Natural killer cell treated with Interleukin-12 subunit alpha and Interleukin-12 subunit beta and Interleukin-15 and Interleukin-18, amount 100 ng/mL, for 72 hours (primary cell): ENCODE measurements at regions not wholly inside any gene's neighbourhood (a gene's known extent, or its start where the extent isn't known, plus 50 kb on each side); places are given as distances from the start of the nearest gene placed in this dataset.
"Not testable (repeated sequence)": the region's sequence is repeated elsewhere in the genome, so short reads cannot be mapped to it uniquely, and the experiment has no call there.

ENCODE experiments used
- ATAC-seq, 2 donors: fragments of 150-1000 bp; cut with Tn5 transposase in 1 of 2; sonication (Bioruptor Pico), chemical (Tn5 transposase) in 1 of 2; 2 replicates each; pipeline ENCODE4 v1.10.0; 2021
- DNase-seq: peaks from one replicate; pipeline ENCODE4 v3.0.0; 2022; ENCODE audit warnings: low spot score
- H3K27ac Mint-ChIP-seq, 2 donors: 1 replicate in 1 of 2; 2 replicates in 1 of 2; pipeline ENCODE4 v1.8.0; 2022; ENCODE audit warnings: mixed read lengths in 2 of 2, mild to moderate bottlenecking in 1 of 2, moderate library complexity in 1 of 2
- H3K27me3 Mint-ChIP-seq, 2 donors: 1 replicate in 1 of 2; 2 replicates in 1 of 2; pipeline ENCODE4 v1.8.0; 2022; ENCODE audit warnings: mixed read lengths in 2 of 2
- H3K36me3 Mint-ChIP-seq: one replicate; pipeline ENCODE4 v1.8.0; 2022; ENCODE audit warnings: mixed read lengths
- H3K4me1 Mint-ChIP-seq, 2 donors: 1 replicate in 1 of 2; 2 replicates in 1 of 2; pipeline ENCODE4 v1.8.0; 2022; ENCODE audit warnings: low read depth in 2 of 2, mixed read lengths in 2 of 2, mild to moderate bottlenecking in 1 of 2
- H3K4me3 Mint-ChIP-seq: one replicate; pipeline ENCODE4 v1.8.0; 2022; ENCODE audit warnings: mixed read lengths
- H3K9me3 Mint-ChIP-seq: 2 replicates; pipeline ENCODE4 v1.8.0; 2022; ENCODE audit warnings: mixed read lengths

- Mint-ChIP-seq H3K4me1 (no peaks in the 10 kb centered on the region), H3K9me3 (no peaks in the 10 kb centered on the region), H3K4me3 (no peak overlapping the region), H3K27ac (no peak overlapping the region), H3K36me3 (no peaks in the 10 kb centered on the region), H3K27me3 (peaks cover 0 to 9% of the 10 kb centered on the region in 2 donors)
- DNase-seq, result no peak
- no peak for ATAC-seq
These were observed 480.5 kb downstream of the TRIB2 start for GRCh38 chr2:13197248-13197647.

GRCh38 chr2:13201924-13202323 lies 485.2 kb downstream of the TRIB2 start:
- Mint-ChIP-seq H3K27ac (no peak overlapping the region), H3K9me3 (no peaks in the 10 kb centered on the region), H3K4me1 (no peaks in the 10 kb centered on the region), H3K27me3 (peaks cover 0 to 9% of the 10 kb centered on the region in 2 donors), H3K4me3 (no peak overlapping the region), H3K36me3 (no peaks in the 10 kb centered on the region)
- DNase-seq (no peak), ATAC-seq (no peak)

- Mint-ChIP-seq H3K4me1 (no peaks in the 10 kb centered on the region), H3K4me3 (no peak overlapping the region), H3K27ac (no peak overlapping the region), H3K27me3 (no peaks in the 10 kb centered on the region), H3K9me3 (no peaks in the 10 kb centered on the region), H3K36me3 (no peaks in the 10 kb centered on the region)
- DNase-seq, result no peak
- no peak for ATAC-seq
These were observed 495.4 kb downstream of the TRIB2 start for GRCh38 chr2:13212115-13212514.

- no peak overlapping the region for H3K27ac Mint-ChIP-seq
- peaks cover 0 to 9% of the 10 kb centered on the region in 2 donors for H3K27me3 Mint-ChIP-seq
- no peaks in the 10 kb centered on the region for H3K4me1 Mint-ChIP-seq
- H3K9me3 Mint-ChIP-seq, result no peaks in the 10 kb centered on the region
- no peaks in the 10 kb centered on the region for H3K36me3 Mint-ChIP-seq
- no peak overlapping the region for H3K4me3 Mint-ChIP-seq
- DNase-seq (no peak), ATAC-seq (no peak)
These were observed 501.5 kb downstream of the TRIB2 start for GRCh38 chr2:13218205-13218604.

- H3K4me1 Mint-ChIP-seq, result no peaks in the 10 kb centered on the region
- H3K9me3 Mint-ChIP-seq, result no peaks in the 10 kb centered on the region
- no peak overlapping the region for H3K4me3 Mint-ChIP-seq
- no peak overlapping the region for H3K27ac Mint-ChIP-seq
- no peaks in the 10 kb centered on the region for H3K36me3 Mint-ChIP-seq
- H3K27me3 Mint-ChIP-seq, result peaks cover 0 to 13% of the 10 kb centered on the region in 2 donors
- ATAC-seq (no peak), DNase-seq (no peak)
These were observed 510.8 kb downstream of the TRIB2 start for GRCh38 chr2:13227578-13227977.

- Mint-ChIP-seq H3K4me3 (no peak overlapping the region), H3K27me3 (peaks cover 0 to 13% of the 10 kb centered on the region in 2 donors), H3K27ac (no peak overlapping the region), H3K9me3 (no peaks in the 10 kb centered on the region), H3K36me3 (no peaks in the 10 kb centered on the region), H3K4me1 (no peaks in the 10 kb centered on the region)
- no peak for DNase-seq
- no peak for ATAC-seq
These were observed 513.5 kb downstream of the TRIB2 start for GRCh38 chr2:13230221-13230620.

- ATAC-seq, result no peak
These were observed 523.3 kb downstream of the TRIB2 start for GRCh38 chr2:13240061-13240460.

GRCh38 chr2:13240789-13241487 lies 524.2 kb downstream of the TRIB2 start:
- no peak for ATAC-seq
- no peak overlapping the region for H3K4me3 Mint-ChIP-seq
- H3K27me3 Mint-ChIP-seq, result no peaks in the 10 kb centered on the region

More at GRCh38 chr2:13240061-13240460, 523.3 kb downstream of the TRIB2 start:
- no peaks in the 10 kb centered on the region for H3K4me1 Mint-ChIP-seq
- no peaks in the 10 kb centered on the region for H3K27me3 Mint-ChIP-seq
- no peak overlapping the region for H3K27ac Mint-ChIP-seq
- no peaks in the 10 kb centered on the region for H3K36me3 Mint-ChIP-seq
- DNase-seq, result no peak
- H3K9me3 Mint-ChIP-seq, result peaks cover 9% of the 10 kb centered on the region
- no peak overlapping the region for H3K4me3 Mint-ChIP-seq

GRCh38 chr2:13252615-13253014 lies 535.9 kb downstream of the TRIB2 start:
- no peak for ATAC-seq

More at GRCh38 chr2:13240789-13241487, 524.2 kb downstream of the TRIB2 start:
- no peak overlapping the region for H3K27ac Mint-ChIP-seq
- DNase-seq, result no peak
- no peaks in the 10 kb centered on the region for H3K36me3 Mint-ChIP-seq
- H3K9me3 Mint-ChIP-seq, result peaks cover 9% of the 10 kb centered on the region
- no peaks in the 10 kb centered on the region for H3K4me1 Mint-ChIP-seq

GRCh38 chr2:13255485-13255884 lies 538.7 kb downstream of the TRIB2 start:
- H3K36me3 Mint-ChIP-seq, result no peaks in the 10 kb centered on the region
- no peaks in the 10 kb centered on the region for H3K4me1 Mint-ChIP-seq

More at GRCh38 chr2:13252615-13253014, 535.9 kb downstream of the TRIB2 start:
- Mint-ChIP-seq H3K27ac (no peak overlapping the region), H3K4me1 (no peaks in the 10 kb centered on the region), H3K36me3 (no peaks in the 10 kb centered on the region), H3K27me3 (peaks cover 0 to 7% of the 10 kb centered on the region in 2 donors), H3K9me3 (no peaks in the 10 kb centered on the region), H3K4me3 (no peak overlapping the region)
- DNase-seq, result no peak

GRCh38 chr2:13260402-13260801 lies 543.7 kb downstream of the TRIB2 start:
- no peaks in the 10 kb centered on the region for H3K36me3 Mint-ChIP-seq
- ATAC-seq (no peak), DNase-seq (no peak)
- H3K4me1 Mint-ChIP-seq, result no peaks in the 10 kb centered on the region
- H3K27ac Mint-ChIP-seq, result no peak overlapping the region
- no peak overlapping the region for H3K4me3 Mint-ChIP-seq
- H3K9me3 Mint-ChIP-seq, result peaks cover 3% of the 10 kb centered on the region
- peaks cover 0 to 8% of the 10 kb centered on the region in 2 donors for H3K27me3 Mint-ChIP-seq

More at GRCh38 chr2:13255485-13255884, 538.7 kb downstream of the TRIB2 start:
- DNase-seq (no peak), ATAC-seq (no peak)
- Mint-ChIP-seq H3K27ac (no peak overlapping the region), H3K9me3 (no peaks in the 10 kb centered on the region), H3K27me3 (peaks cover 0 to 8% of the 10 kb centered on the region in 2 donors), H3K4me3 (no peak overlapping the region)

- H3K4me1 Mint-ChIP-seq, result no peaks in the 10 kb centered on the region
These were observed 549.4 kb downstream of the TRIB2 start for GRCh38 chr2:13266166-13266565.

GRCh38 chr2:13284688-13285087 lies 568.0 kb downstream of the TRIB2 start:
- peaks cover 11% of the 10 kb centered on the region for H3K9me3 Mint-ChIP-seq
- no peak overlapping the region for H3K4me3 Mint-ChIP-seq
- DNase-seq (no peak), ATAC-seq (no peak)
- H3K36me3 Mint-ChIP-seq, result no peaks in the 10 kb centered on the region
- H3K27me3 Mint-ChIP-seq, result no peaks in the 10 kb centered on the region
- H3K4me1 Mint-ChIP-seq, result no peaks in the 10 kb centered on the region
- no peak overlapping the region for H3K27ac Mint-ChIP-seq

More at GRCh38 chr2:13266166-13266565, 549.4 kb downstream of the TRIB2 start:
- Mint-ChIP-seq H3K4me3 (no peak overlapping the region), H3K27me3 (no peaks in the 10 kb centered on the region), H3K36me3 (no peaks in the 10 kb centered on the region), H3K9me3 (peaks cover 3% of the 10 kb centered on the region), H3K27ac (no peak overlapping the region)
- ATAC-seq (no peak), DNase-seq (no peak)

GRCh38 chr2:13289310-13289709 lies 572.6 kb downstream of the TRIB2 start:
- ATAC-seq (no peak), DNase-seq (no peak)
- Mint-ChIP-seq H3K27me3 (no peaks in the 10 kb centered on the region), H3K36me3 (no peaks in the 10 kb centered on the region), H3K4me1 (no peaks in the 10 kb centered on the region), H3K9me3 (peaks cover 6% of the 10 kb centered on the region), H3K4me3 (no peak overlapping the region), H3K27ac (no peak overlapping the region)

- H3K9me3 Mint-ChIP-seq, result peaks cover 20% of the 10 kb centered on the region
- ATAC-seq, H3K27me3 Mint-ChIP-seq, H3K27ac Mint-ChIP-seq, H3K4me3 Mint-ChIP-seq, H3K4me1 Mint-ChIP-seq, H3K36me3 Mint-ChIP-seq, DNase-seq: not testable (repeated sequence)
These were observed 591.7 kb downstream of the TRIB2 start for GRCh38 chr2:13308478-13308805.
